ENCODE measurements at regions not wholly inside any gene's neighbourhood (a gene's known extent, or its start where the extent isn't known, plus 50 kb on each side); places are given as distances from the start of the nearest gene placed in this dataset.

- no peak for TF ChIP-seq MAX (IDR thresholded peaks at IDR 0.05)
- TF ChIP-seq CTCF (IDR thresholded peaks at IDR 0.05 in 2 of 3, conservative IDR thresholded peaks at IDR 0.05 in 1 of 3; ENCODE audit: borderline replicate concordance in 1 of 3, insufficient read depth in 1 of 3, low read depth in 2 of 3, low read length in 2 of 3), result no peak
- TF ChIP-seq REST (IDR thresholded peaks at IDR 0.05; ENCODE audit: low read depth), result no peak
- TF ChIP-seq EGR1 (IDR thresholded peaks at IDR 0.05; ENCODE audit: low read depth), result no peak
- no peak for TF ChIP-seq CEBPB (IDR thresholded peaks at IDR 0.05; ENCODE audit: low read depth)
- no peak for TF ChIP-seq EZH2 (IDR thresholded peaks at IDR 0.05)
- TF ChIP-seq POLR2A (IDR thresholded peaks at IDR 0.05; ENCODE audit: borderline replicate concordance, extremely low read depth, insufficient read depth, insufficient read length), result no peak
- TF ChIP-seq POLR2AphosphoS5 (IDR thresholded peaks at IDR 0.05; ENCODE audit: low read depth, low read length), result no peak
Observed at GRCh38 chr11:134464981-134465730, 53.1 kb upstream of the B3GAT1 start.

All from HCT116 (cell line).